Lower lobe of right lung (tissue), 2 donors: ENCODE measurements at regions not wholly inside any gene's neighbourhood (a gene's known extent, or its start where the extent isn't known, plus 50 kb on each side); places are given as distances from the start of the nearest gene placed in this dataset.
"Not testable (repeated sequence)": the region's sequence is repeated elsewhere in the genome, so short reads cannot be mapped to it uniquely, and the experiment has no call there.

Experiments
- ATAC-seq, 2 donors: fragments of 200-7000 bp; cut with Tn5 transposase; one replicate each; pipeline ENCODE4 v1.9.1; 2020 to 2022; ENCODE audit warnings: mild to moderate bottlenecking in 2 of 2, moderate library complexity in 2 of 2
- DNase-seq: peaks from one replicate; pipeline ENCODE4 v3.0.0-alpha.2; 2020
- H3K27ac ChIP-seq: fragments of 200-600 bp; one replicate; pipeline ENCODE4 v1.8.0; 2022
- H3K27me3 ChIP-seq: fragments of 200-600 bp; one replicate; pipeline ENCODE4 v1.8.0; 2022; ENCODE audit warnings: low read depth
- H3K36me3 ChIP-seq: fragments of 200-600 bp; one replicate; pipeline ENCODE4 v1.8.0; 2022; ENCODE audit warnings: mild to moderate bottlenecking
- H3K4me1 ChIP-seq: fragments of 200-600 bp; one replicate; pipeline ENCODE4 v1.8.0; 2022
- H3K4me3 ChIP-seq: fragments of 200-600 bp; one replicate; pipeline ENCODE4 v1.8.0; 2022; ENCODE audit warnings: mild to moderate bottlenecking
- H3K9me3 ChIP-seq: fragments of 200-600 bp; one replicate; pipeline ENCODE4 v1.8.0; 2022
- intact Hi-C: fragments of 100-400 bp; cut with DNase I; formaldehyde crosslinking; loops from one replicate; pipeline ENCODE4 v1.11.0; 2022
- TF ChIP-seq, protein P1 (sequence below): fragments of 200-600 bp; IDR thresholded peaks from one replicate; pipeline ENCODE4 v1.8.0; 2022; ENCODE audit warnings: antibody characterized with exemption, mild to moderate bottlenecking
- donor health status: DM: no; HTN: yes; CAD: no; lungs with severe emphysema.

DNA sequence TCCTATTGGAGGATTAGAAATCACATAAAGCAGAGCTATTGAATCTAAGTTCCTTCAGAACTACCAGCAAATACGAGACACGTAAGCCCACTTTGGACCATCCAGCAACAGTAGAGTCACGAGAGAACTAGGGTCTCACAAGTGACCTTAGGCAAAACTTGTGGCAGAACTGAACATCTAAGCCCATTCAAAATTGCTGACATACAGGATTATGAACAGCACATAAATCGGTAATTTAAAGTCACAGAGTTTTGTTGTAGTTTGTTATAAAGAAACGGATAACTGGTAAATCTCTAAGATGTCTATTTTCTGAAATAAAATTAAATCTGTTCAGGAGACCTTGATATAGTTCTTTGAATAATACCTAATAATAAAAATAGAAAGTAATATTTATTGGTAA is 1366.0 kb downstream of the NCAM2 start:
- intact Hi-C loops: no loop called here
- Histone ChIP-seq H3K27me3 (no peaks in the 10 kb centered on the region), H3K27ac (no peak overlapping the region), H3K4me3 (no peak overlapping the region), H3K36me3 (no peaks in the 10 kb centered on the region), H3K4me1 (no peaks in the 10 kb centered on the region), H3K9me3 (no peaks in the 10 kb centered on the region)
- no peak for DNase-seq
- TF ChIP-seq, protein P1, sequence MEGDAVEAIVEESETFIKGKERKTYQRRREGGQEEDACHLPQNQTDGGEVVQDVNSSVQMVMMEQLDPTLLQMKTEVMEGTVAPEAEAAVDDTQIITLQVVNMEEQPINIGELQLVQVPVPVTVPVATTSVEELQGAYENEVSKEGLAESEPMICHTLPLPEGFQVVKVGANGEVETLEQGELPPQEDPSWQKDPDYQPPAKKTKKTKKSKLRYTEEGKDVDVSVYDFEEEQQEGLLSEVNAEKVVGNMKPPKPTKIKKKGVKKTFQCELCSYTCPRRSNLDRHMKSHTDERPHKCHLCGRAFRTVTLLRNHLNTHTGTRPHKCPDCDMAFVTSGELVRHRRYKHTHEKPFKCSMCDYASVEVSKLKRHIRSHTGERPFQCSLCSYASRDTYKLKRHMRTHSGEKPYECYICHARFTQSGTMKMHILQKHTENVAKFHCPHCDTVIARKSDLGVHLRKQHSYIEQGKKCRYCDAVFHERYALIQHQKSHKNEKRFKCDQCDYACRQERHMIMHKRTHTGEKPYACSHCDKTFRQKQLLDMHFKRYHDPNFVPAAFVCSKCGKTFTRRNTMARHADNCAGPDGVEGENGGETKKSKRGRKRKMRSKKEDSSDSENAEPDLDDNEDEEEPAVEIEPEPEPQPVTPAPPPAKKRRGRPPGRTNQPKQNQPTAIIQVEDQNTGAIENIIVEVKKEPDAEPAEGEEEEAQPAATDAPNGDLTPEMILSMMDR: no peak
- ATAC-seq: no peak

DNA sequence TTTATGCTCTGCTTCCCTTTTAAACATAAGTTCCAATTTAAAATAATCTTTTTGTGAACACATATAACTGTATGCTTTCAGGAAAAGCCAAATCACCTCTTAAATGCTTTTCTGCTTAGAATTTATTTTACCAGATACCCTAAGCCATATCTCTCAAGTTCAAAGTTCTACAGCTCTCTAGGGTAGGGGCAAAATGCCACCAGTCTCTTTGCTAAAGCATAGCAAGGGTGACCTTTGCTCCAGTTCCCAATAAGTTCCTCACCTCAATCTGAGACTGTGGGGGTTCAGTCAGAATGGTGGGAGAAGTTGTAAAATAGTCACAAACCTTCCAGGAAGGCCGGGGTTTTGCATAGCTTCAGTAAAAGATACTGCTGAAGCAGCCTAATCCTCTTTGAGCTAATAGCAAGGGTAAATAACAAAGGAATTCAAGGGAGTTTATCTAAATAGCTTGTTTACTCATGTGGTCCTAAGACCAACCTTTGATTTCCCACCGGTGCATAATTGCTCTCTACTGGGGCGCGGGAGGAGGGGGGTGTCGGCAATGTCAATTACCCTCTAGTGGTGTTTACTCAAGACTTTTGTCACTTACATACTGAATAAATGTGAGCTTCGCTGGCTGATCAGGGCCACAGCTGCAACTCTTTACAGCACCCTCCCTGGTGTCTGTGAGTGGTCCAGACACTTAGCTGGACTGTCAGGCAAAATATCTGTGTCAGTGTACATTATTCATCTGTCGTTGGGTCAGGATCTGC is 1376.2 kb downstream of the NCAM2 start:
- Histone ChIP-seq H3K27ac (no peak overlapping the region), H3K27me3 (no peaks in the 10 kb centered on the region), H3K9me3 (no peaks in the 10 kb centered on the region), H3K36me3 (no peaks in the 10 kb centered on the region), H3K4me3 (no peak overlapping the region), H3K4me1 (no peaks in the 10 kb centered on the region)
- ATAC-seq (peak; percentile 62 to 66), DNase-seq (no peak)
- intact Hi-C loops: no loop called here
- TF ChIP-seq, protein P1: no peak

DNA sequence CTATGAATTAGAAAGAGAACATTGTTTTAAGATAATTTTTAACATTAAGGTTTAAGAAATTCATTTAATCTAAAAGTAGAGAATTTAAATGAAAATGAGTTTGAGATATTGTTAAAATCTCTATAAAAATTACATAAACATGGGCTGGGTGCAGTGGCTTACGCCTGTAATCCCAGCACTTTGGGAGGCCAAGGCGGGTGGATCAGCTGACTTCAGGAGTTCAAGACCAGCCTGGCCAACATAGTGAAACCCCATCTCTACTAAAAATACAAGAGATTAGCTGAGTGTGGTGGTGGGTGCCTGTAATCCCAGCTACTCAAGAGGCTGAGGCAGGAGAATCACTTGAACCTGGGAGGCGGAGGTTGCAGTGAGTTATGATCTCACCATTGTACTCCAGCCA is 1379.6 kb downstream of the NCAM2 start:
- H3K27ac ChIP-seq, intact Hi-C loops, ATAC-seq, DNase-seq, H3K36me3 ChIP-seq, H3K9me3 ChIP-seq, H3K4me1 ChIP-seq, H3K4me3 ChIP-seq, H3K27me3 ChIP-seq: not testable (repeated sequence)

DNA sequence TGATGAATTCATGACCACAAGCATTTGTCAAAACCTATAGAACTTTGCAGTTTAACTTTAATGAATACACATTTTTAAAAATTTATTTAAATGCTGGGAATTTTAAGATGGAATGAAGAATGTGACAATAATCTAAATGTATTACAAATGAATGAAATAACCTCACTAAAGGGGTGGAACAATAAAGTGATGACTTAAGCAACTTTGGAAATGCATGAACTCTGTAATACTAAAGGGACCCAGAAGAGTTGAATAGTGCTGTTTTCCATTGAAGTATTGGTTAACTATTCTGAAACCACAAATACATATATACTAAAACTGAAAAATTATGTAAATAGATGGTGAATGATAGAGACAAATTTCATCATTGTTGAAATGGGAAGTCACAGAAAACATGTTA is 1395.1 kb downstream of the NCAM2 start:
- no peaks in the 10 kb centered on the region for H3K36me3 ChIP-seq
- no peak overlapping the region for H3K4me3 ChIP-seq
- no peaks in the 10 kb centered on the region for H3K9me3 ChIP-seq
- no peaks in the 10 kb centered on the region for H3K4me1 ChIP-seq
- no peak for DNase-seq
- TF ChIP-seq, protein P1: no peak
- intact Hi-C loops: no loop called here
- H3K27ac ChIP-seq: no peak overlapping the region
- no peaks in the 10 kb centered on the region for H3K27me3 ChIP-seq
- ATAC-seq: no peak

DNA sequence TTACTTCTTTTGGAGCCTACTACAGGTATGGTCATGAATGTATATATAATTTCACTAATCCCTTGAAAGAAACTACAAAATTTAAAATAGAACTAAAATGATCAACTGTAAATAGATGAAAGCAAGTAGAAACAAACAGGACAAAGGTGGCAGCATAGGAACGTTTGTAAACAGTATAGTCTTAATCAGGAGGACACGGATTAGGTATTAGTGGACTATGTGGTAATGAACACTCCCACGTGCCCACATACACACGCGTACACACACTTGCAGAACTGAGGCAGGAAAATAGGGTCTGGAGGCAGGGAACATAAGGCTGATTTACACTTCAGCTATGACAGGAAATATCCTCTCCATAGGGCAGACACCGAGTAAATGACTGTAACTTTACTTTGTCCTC is 1397.8 kb downstream of the NCAM2 start:
- no peak for DNase-seq
- H3K9me3 ChIP-seq: no peaks in the 10 kb centered on the region
- H3K27ac ChIP-seq: no peak overlapping the region
- H3K36me3 ChIP-seq: no peaks in the 10 kb centered on the region
- no peaks in the 10 kb centered on the region for H3K4me1 ChIP-seq
- no peak for ATAC-seq
- intact Hi-C loops: no loop called here
- no peak overlapping the region for H3K4me3 ChIP-seq
- TF ChIP-seq, protein P1: no peak
- H3K27me3 ChIP-seq: no peaks in the 10 kb centered on the region

DNA sequence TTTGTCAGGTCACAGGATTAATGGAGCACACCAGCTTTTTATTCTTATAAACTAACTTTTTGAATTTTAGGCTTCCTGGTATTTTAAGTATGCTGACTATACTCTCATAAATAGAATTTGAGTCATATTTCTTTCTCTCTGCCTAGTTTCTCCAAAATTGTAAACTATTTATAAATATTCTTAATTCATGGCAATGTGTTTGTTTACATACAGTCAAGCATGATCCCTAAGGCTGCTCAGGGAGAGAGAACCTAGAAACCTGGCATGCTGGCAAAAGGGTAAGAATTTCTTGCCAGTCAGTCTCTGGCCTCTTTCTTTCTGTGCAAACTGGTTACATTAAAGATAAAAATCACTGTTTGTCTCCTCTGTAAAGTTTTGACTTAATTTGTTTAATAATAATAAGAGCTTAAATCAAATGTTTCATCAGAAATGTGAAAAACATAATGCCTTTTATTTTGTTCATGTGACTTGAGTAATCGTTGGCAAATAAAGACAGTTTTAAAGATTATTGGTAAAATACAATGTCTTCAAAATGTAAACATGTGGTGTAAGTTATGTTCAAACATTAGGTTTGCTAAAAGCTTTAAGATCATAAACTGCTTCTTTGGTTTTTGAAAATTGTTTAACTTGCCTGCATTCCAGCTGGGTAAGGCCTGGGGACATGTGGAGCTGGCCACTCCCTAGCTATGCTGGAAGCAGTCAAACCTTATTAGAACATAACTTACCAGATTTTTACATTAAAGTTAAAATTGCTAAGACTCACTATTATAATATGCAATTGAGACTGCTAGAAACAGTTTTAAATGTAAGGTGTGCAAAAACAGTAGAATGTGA is 1401.7 kb downstream of the NCAM2 start:
- no peak for DNase-seq
- Histone ChIP-seq H3K27me3 (no peaks in the 10 kb centered on the region), H3K36me3 (no peaks in the 10 kb centered on the region), H3K9me3 (no peaks in the 10 kb centered on the region), H3K4me3 (no peak overlapping the region), H3K4me1 (no peaks in the 10 kb centered on the region), H3K27ac (no peak overlapping the region)
- intact Hi-C loops: no loop called here
- no peak for ATAC-seq
- TF ChIP-seq, protein P1: no peak
